IPS DF 6.9 (cell line): ENCODE measurements at regions not wholly inside any gene's neighbourhood (a gene's known extent, or its start where the extent isn't known, plus 50 kb on each side); places are given as distances from the start of the nearest gene placed in this dataset.

Source experiments
- DNase-seq: peaks from one replicate; pipeline ENCODE4 v3.0.0-alpha.2; 2013; ENCODE audit warnings: low read depth, low spot score
- H3K27ac ChIP-seq: one replicate; pipeline ENCODE4 v1.5.1; 2013; ENCODE audit warnings: low read length, control low read depth
- H3K27me3 ChIP-seq: 2 replicates; pipeline ENCODE4 v1.6.1; 2013; ENCODE audit warnings: mild to moderate bottlenecking, low read length; ENCODE audit not compliant: control insufficient read depth, insufficient read depth
- H3K36me3 ChIP-seq: 2 replicates; pipeline ENCODE4 v1.6.1; 2013; ENCODE audit warnings: low read length; ENCODE audit not compliant: control insufficient read depth, insufficient read depth
- H3K4me1 ChIP-seq: 2 replicates; pipeline ENCODE4 v1.6.1; 2013; ENCODE audit warnings: low read length; ENCODE audit not compliant: control insufficient read depth, insufficient read depth
- H3K4me3 ChIP-seq: 2 replicates; pipeline ENCODE4 v1.5.1; 2013; ENCODE audit warnings: mild to moderate bottlenecking, low read length
- H3K9me3 ChIP-seq: 2 replicates; pipeline ENCODE4 v1.6.1; 2013; ENCODE audit warnings: low read length, inconsistent platforms; ENCODE audit not compliant: control insufficient read depth, insufficient read depth
- WGBS: extraction: QIAGEN DNeasy Blood & Tissue Kit; methylation state at CpG from one replicate; pipeline ENCODE4 v1.1.7; 2013; ENCODE audit warnings: mixed read lengths, missing lambda C conversion rate; ENCODE audit not compliant: insufficient read length, insufficient coverage; 5-methylcytosine and 5-hydroxymethylcytosine counted together

GRCh38 chr10:3339531-3339950, 167.0 kb upstream of the PITRM1 start:
- Histone ChIP-seq H3K4me1 (no peaks in the 10 kb centered on the region), H3K27ac (no peak overlapping the region), H3K27me3 (no peaks in the 10 kb centered on the region), H3K4me3 (no peak overlapping the region), H3K36me3 (no peaks in the 10 kb centered on the region), H3K9me3 (no peaks in the 10 kb centered on the region)
- no CpG with 5 or more reads among the region's 9 CpGs for WGBS
- DNase-seq: no peak

- no peak for DNase-seq
- Histone ChIP-seq H3K27ac (no peak overlapping the region), H3K4me3 (no peak overlapping the region), H3K9me3 (no peaks in the 10 kb centered on the region), H3K27me3 (no peaks in the 10 kb centered on the region), H3K4me1 (no peaks in the 10 kb centered on the region), H3K36me3 (no peaks in the 10 kb centered on the region)
- WGBS: no CpG with 5 or more reads among the region's 7 CpGs
These were observed 166.5 kb upstream of the PITRM1 start for GRCh38 chr10:3339121-3339520.

- Histone ChIP-seq H3K4me3 (no peak overlapping the region), H3K4me1 (no peaks in the 10 kb centered on the region), H3K36me3 (no peaks in the 10 kb centered on the region), H3K27ac (no peak overlapping the region), H3K27me3 (no peaks in the 10 kb centered on the region), H3K9me3 (no peaks in the 10 kb centered on the region)
- WGBS: no CpG with 5 or more reads among the region's 8 CpGs
- no peak for DNase-seq
These were observed 165.2 kb upstream of the PITRM1 start for GRCh38 chr10:3337741-3338140.

- H3K36me3 ChIP-seq: no peaks in the 10 kb centered on the region
- no peak for DNase-seq
- H3K4me1 ChIP-seq: no peaks in the 10 kb centered on the region
- no peaks in the 10 kb centered on the region for H3K27me3 ChIP-seq
- WGBS: no CpG with 5 or more reads among the region's 9 CpGs
- no peak overlapping the region for H3K27ac ChIP-seq
- H3K4me3 ChIP-seq: no peak overlapping the region
- no peaks in the 10 kb centered on the region for H3K9me3 ChIP-seq
These were observed 164.2 kb upstream of the PITRM1 start for GRCh38 chr10:3336673-3337293.

GRCh38 chr10:3333426-3333825, 160.8 kb upstream of the PITRM1 start:
- no peak overlapping the region for H3K27ac ChIP-seq
- no CpG with 5 or more reads among the region's 10 CpGs for whole genome bisulfite sequencing
- H3K27me3 ChIP-seq: no peaks in the 10 kb centered on the region
- no peaks in the 10 kb centered on the region for H3K36me3 ChIP-seq
- DNase-seq: no peak
- H3K4me3 ChIP-seq: no peak overlapping the region
- H3K9me3 ChIP-seq: no peaks in the 10 kb centered on the region
- H3K4me1 ChIP-seq: no peaks in the 10 kb centered on the region

- DNase-seq: no peak
- Histone ChIP-seq H3K9me3 (no peaks in the 10 kb centered on the region), H3K4me3 (no peak overlapping the region), H3K27me3 (no peaks in the 10 kb centered on the region), H3K4me1 (no peaks in the 10 kb centered on the region), H3K27ac (no peak overlapping the region), H3K36me3 (no peaks in the 10 kb centered on the region)
- no CpG with 5 or more reads among the region's 23 CpGs for whole genome bisulfite sequencing
These were observed 159.2 kb upstream of the PITRM1 start for GRCh38 chr10:3331690-3332230.

GRCh38 chr10:3331187-3331586, 158.6 kb upstream of the PITRM1 start:
- WGBS: no CpG with 5 or more reads among the region's 17 CpGs
- DNase-seq: no peak
- no peaks in the 10 kb centered on the region for H3K9me3 ChIP-seq
- H3K36me3 ChIP-seq: no peaks in the 10 kb centered on the region
- H3K4me1 ChIP-seq: no peaks in the 10 kb centered on the region
- H3K4me3 ChIP-seq: no peak overlapping the region
- H3K27ac ChIP-seq: no peak overlapping the region
- H3K27me3 ChIP-seq: no peaks in the 10 kb centered on the region

GRCh38 chr10:3330663-3331062, 158.1 kb upstream of the PITRM1 start:
- WGBS: no CpG with 5 or more reads among the region's 8 CpGs
- Histone ChIP-seq H3K9me3 (no peaks in the 10 kb centered on the region), H3K27ac (no peak overlapping the region), H3K27me3 (no peaks in the 10 kb centered on the region), H3K4me1 (no peaks in the 10 kb centered on the region), H3K4me3 (no peak overlapping the region), H3K36me3 (no peaks in the 10 kb centered on the region)
- no peak for DNase-seq

GRCh38 chr10:3325954-3326750, 153.6 kb upstream of the PITRM1 start:
- Histone ChIP-seq H3K27ac (no peak overlapping the region), H3K27me3 (no peaks in the 10 kb centered on the region), H3K36me3 (no peaks in the 10 kb centered on the region), H3K4me1 (no peaks in the 10 kb centered on the region), H3K4me3 (no peak overlapping the region), H3K9me3 (no peaks in the 10 kb centered on the region)
- WGBS: no CpG with 5 or more reads among the region's 7 CpGs
- DNase-seq: no peak

GRCh38 chr10:3324612-3325038, 152.0 kb upstream of the PITRM1 start:
- Histone ChIP-seq H3K9me3 (peaks cover 1% of the 10 kb centered on the region; the same call in 1 of the 2 replicates), H3K4me3 (no peak overlapping the region), H3K27me3 (no peaks in the 10 kb centered on the region), H3K36me3 (no peaks in the 10 kb centered on the region), H3K27ac (no peak overlapping the region), H3K4me1 (no peaks in the 10 kb centered on the region)
- DNase-seq: no peak
- WGBS: no CpG with 5 or more reads among the region's 8 CpGs
